PFSK-1 (cell line): ENCODE measurements at regions not wholly inside any gene's neighbourhood (a gene's known extent, or its start where the extent isn't known, plus 50 kb on each side); places are given as distances from the start of the nearest gene placed in this dataset.

ENCODE experiments used
- POLR2AphosphoS5 ChIP-seq: IDR thresholded peaks from 2 replicates; pipeline ENCODE4 v1.6.1; 2012; ENCODE audit warnings: low read depth, mild to moderate bottlenecking, control low read depth, low read length, moderate library complexity
- SIN3A ChIP-seq: IDR thresholded peaks from 2 replicates; pipeline ENCODE4 v1.6.1; 2012; ENCODE audit warnings: mild to moderate bottlenecking, low read length, moderate library complexity, borderline replicate concordance; ENCODE audit not compliant: insufficient read depth
- TAF1 ChIP-seq: IDR thresholded peaks from 2 replicates; pipeline ENCODE4 v1.6.1; 2012; ENCODE audit warnings: low read length, control low read depth, borderline replicate concordance; ENCODE audit not compliant: insufficient read depth
- TF ChIP-seq, protein P1 (sequence below), 2 experiments: IDR thresholded peaks; 2 replicates each; pipeline versions ENCODE4 v1.6.1 to v1.8.0; 2011 to 2012; ENCODE audit warnings: low read depth in 2 of 2, low read length in 2 of 2, control low read depth in 1 of 2, inconsistent platforms in 1 of 2, mild to moderate bottlenecking in 1 of 2, moderate library complexity in 1 of 2; ENCODE audit not compliant: insufficient read depth in 1 of 2

DNA sequence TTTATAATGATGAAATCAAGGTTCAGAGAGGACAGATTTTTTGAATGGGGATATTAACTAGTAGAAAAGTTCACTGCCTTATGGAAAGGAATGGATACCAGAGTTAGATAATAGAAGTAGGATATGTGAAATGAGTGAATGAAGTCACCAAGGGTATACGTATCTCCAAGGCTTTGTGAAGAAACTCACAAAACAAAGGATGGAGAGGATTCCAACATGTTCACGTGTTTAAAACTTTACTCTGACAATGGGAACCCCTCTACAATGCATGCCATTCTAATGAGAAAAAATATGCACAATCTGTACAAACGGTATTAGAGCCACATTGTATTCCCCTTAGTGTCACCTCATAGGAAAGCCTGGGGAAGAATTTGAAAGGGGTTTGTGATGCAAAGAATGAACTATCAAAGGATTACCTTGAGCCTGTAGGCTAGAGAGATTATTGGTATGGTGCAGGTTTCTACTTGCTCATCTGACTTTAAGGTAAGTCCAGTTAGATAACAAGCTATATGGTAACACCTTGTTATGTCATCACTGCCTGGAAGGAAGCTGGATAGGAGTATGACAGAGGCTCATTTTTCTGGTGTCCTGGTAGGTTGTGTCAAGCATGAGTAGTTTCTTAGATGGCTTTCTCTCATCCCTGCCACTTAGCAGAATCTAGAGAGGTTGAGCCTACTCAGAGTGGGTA, 250.3 kb upstream of the SEMA6A start:
- TF ChIP-seq POLR2AphosphoS5 (no peak), SIN3A (no peak), TAF1 (no peak)
- TF ChIP-seq, protein P1, sequence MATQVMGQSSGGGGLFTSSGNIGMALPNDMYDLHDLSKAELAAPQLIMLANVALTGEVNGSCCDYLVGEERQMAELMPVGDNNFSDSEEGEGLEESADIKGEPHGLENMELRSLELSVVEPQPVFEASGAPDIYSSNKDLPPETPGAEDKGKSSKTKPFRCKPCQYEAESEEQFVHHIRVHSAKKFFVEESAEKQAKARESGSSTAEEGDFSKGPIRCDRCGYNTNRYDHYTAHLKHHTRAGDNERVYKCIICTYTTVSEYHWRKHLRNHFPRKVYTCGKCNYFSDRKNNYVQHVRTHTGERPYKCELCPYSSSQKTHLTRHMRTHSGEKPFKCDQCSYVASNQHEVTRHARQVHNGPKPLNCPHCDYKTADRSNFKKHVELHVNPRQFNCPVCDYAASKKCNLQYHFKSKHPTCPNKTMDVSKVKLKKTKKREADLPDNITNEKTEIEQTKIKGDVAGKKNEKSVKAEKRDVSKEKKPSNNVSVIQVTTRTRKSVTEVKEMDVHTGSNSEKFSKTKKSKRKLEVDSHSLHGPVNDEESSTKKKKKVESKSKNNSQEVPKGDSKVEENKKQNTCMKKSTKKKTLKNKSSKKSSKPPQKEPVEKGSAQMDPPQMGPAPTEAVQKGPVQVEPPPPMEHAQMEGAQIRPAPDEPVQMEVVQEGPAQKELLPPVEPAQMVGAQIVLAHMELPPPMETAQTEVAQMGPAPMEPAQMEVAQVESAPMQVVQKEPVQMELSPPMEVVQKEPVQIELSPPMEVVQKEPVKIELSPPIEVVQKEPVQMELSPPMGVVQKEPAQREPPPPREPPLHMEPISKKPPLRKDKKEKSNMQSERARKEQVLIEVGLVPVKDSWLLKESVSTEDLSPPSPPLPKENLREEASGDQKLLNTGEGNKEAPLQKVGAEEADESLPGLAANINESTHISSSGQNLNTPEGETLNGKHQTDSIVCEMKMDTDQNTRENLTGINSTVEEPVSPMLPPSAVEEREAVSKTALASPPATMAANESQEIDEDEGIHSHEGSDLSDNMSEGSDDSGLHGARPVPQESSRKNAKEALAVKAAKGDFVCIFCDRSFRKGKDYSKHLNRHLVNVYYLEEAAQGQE (IDR thresholded peaks at IDR 0.05; ENCODE audit: insufficient read depth in 1 of 2, low read depth in 2 of 2, low read length in 2 of 2) = no peak
